ENCODE measurements at regions not wholly inside any gene's neighbourhood (a gene's known extent, or its start where the extent isn't known, plus 50 kb on each side); places are given as distances from the start of the nearest gene placed in this dataset.

DNA sequence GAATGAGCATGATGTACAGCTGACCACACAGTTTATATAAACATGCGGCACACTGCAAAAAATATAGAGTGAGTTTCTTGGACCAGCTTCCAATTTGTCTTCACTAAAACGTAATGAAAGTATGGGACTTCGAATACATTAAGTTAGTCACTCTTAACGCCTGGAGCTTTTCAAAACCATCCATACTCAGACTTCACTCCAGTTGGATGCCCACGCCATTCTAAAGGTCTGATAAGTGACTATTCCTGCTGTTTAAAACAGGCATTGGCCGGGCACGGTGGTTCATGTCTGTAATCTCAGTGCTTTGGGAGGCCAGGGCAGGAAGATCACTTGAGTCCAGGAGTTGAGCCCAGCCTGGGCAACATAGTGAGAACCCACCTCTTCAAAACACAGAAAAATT is 84.6 kb downstream of the MYL12B start:
- DNase-seq, result peak; percentile 47
- no peak overlapping the region; the same call in 1 of the 2 replicates for H3K4me2 ChIP-seq (ENCODE audit: low read depth, low read length)
- dilution Hi-C loops (cut with HindIII; ENCODE audit: low sequenced_read_pairs, unreplicated experiment), result no loop called here

More for the DNA sequence above, 84.6 kb downstream of the MYL12B start:
- Histone ChIP-seq H3K14ac (replicated peaks; ENCODE audit: low read depth, low read length) (no peak overlapping the region), H4K20me1 (ENCODE audit: insufficient read depth, low read length) (no peaks in the 10 kb centered on the region), H3K27ac (ENCODE audit: insufficient read depth, low read length) (no peak overlapping the region), H3K79me1 (ENCODE audit: low read depth in 1 of 2, low read length in 2 of 2) (no peaks in the 10 kb centered on the region), H3K4me1 (ENCODE audit: control insufficient read depth, insufficient read depth, low read length) (peaks cover 6% of the 10 kb centered on the region), H3K27me3 (ENCODE audit: control insufficient read depth, insufficient read depth, low read length) (no peaks in the 10 kb centered on the region), H3K9me3 (ENCODE audit: control insufficient read depth, insufficient read depth, low read length) (no peaks in the 10 kb centered on the region), H2AK5ac (ENCODE audit: low read depth, low read length) (no peak overlapping the region), H4K5ac (ENCODE audit: low read depth, low read length) (no peak overlapping the region), H3K56ac (ENCODE audit: extremely low read depth, insufficient read depth, low read length) (no peak overlapping the region), H3K4ac (ENCODE audit: low read depth, low read length) (no peak overlapping the region), H3K18ac (ENCODE audit: low read depth, low read length) (no peak overlapping the region), H2AK9ac (replicated peaks; ENCODE audit: low read depth, low read length, poor library complexity) (no peak overlapping the region), H2BK5ac (ENCODE audit: low read depth, low read length, poor library complexity, severe bottlenecking) (no peak overlapping the region), H2BK120ac (ENCODE audit: low read depth, low read length) (no peak overlapping the region), H2BK20ac (ENCODE audit: low read depth, low read length) (no peak overlapping the region), H2AFZ (replicated peaks; ENCODE audit: low read length, poor library complexity) (no peak overlapping the region), H3K23ac (ENCODE audit: low read depth, low read length) (no peak overlapping the region), H4K8ac (ENCODE audit: low read depth in 2 of 2, low read length in 2 of 2) (no peak overlapping the region), H3K4me3 (ENCODE audit: insufficient read depth, low read depth, low read length) (no peak overlapping the region), H3K9me1 (ENCODE audit: insufficient read depth, low read length) (no peaks in the 10 kb centered on the region; the same call in 1 of the 2 replicates), H4K91ac (ENCODE audit: insufficient read depth, low read depth, low read length) (no peak overlapping the region), H3K9ac (ENCODE audit: low read depth, low read length) (no peak overlapping the region), H3K36me3 (ENCODE audit: control insufficient read depth, insufficient read depth, low read length) (no peaks in the 10 kb centered on the region), H2BK15ac (ENCODE audit: low read depth, low read length) (no peak overlapping the region)
- ATAC-seq (ENCODE audit: low read depth), result peak; percentile 71
- WGBS, 2 experiments (ENCODE audit: extremely low coverage in 2 of 2, insufficient read length in 1 of 2), result 50% methylated on average over 3 of the region's 7 CpGs; no CpG with 5 or more reads in 1 of the 2 experiments
- intact Hi-C loops (cut with micrococcal nuclease) (no loop called here), in situ Hi-C loops (cut with MboI; ENCODE audit: low sequenced_read_pairs) (no loop called here)
- BruUV-seq (replicated peaks), result no TSS peak
- TF ChIP-seq FOS (IDR thresholded peaks at IDR 0.05; ENCODE audit: low read depth, low read length), result no peak
- no peak for TF ChIP-seq MAZ (IDR thresholded peaks at IDR 0.05; ENCODE audit: borderline replicate concordance, low read depth, low read length)
- TF ChIP-seq RCOR1 (IDR thresholded peaks at IDR 0.05; ENCODE audit: insufficient replicate concordance, low read length), result no peak
- no peak for TF ChIP-seq MXI1 (IDR thresholded peaks at IDR 0.05; ENCODE audit: borderline replicate concordance, low read depth, low read length)
- no peak for TF ChIP-seq POLR2A (IDR thresholded peaks at IDR 0.05; ENCODE audit: low read depth, low read length)
- no peak for TF ChIP-seq CHD1 (IDR thresholded peaks at IDR 0.05; ENCODE audit: low read depth, low read length)
- no peak for TF ChIP-seq ELK1 (IDR thresholded peaks at IDR 0.05; ENCODE audit: borderline replicate concordance, low read depth, low read length)
- no peak for TF ChIP-seq BHLHE40 (IDR thresholded peaks at IDR 0.05; ENCODE audit: low read depth, low read length)
- TF ChIP-seq CEBPB (IDR thresholded peaks at IDR 0.05; ENCODE audit: low read depth, low read length), result no peak
- no peak for TF ChIP-seq SMC3 (IDR thresholded peaks at IDR 0.05; ENCODE audit: low read depth, low read length)
- TF ChIP-seq MAFK (IDR thresholded peaks at IDR 0.05; ENCODE audit: low read depth, low read length), result no peak
- no peak for TF ChIP-seq RAD21 (IDR thresholded peaks at IDR 0.05; ENCODE audit: low read length)
- ChIA-PET CTCF (no interaction called here), POLR2A (ENCODE audit: unreplicated experiment) (no interaction called here)

Data from IMR-90 (cell line).